ENCODE measurements at regions not wholly inside any gene's neighbourhood (a gene's known extent, or its start where the extent isn't known, plus 50 kb on each side); places are given as distances from the start of the nearest gene placed in this dataset.

DNA sequence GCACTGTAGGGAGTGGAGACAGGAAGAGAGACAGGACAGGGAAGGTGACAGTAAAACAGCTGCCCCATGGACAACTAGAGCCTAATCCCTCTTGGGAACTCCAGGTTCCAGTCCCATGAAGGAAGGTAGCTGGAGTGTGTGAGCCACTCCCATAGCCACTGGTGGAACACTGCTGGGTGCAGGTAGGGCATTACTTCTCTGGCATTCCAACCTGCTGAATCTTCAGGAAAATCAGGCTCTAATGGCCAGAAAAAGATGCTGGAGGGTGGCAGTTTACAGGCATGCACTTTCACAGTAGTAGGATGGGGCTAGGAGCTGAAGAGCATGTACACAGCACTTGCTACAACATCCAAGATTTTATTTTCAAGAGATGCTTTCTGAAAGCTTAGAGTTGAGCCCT is 259.4 kb downstream of the AUH start (continued):
- TF ChIP-seq, protein P1, sequence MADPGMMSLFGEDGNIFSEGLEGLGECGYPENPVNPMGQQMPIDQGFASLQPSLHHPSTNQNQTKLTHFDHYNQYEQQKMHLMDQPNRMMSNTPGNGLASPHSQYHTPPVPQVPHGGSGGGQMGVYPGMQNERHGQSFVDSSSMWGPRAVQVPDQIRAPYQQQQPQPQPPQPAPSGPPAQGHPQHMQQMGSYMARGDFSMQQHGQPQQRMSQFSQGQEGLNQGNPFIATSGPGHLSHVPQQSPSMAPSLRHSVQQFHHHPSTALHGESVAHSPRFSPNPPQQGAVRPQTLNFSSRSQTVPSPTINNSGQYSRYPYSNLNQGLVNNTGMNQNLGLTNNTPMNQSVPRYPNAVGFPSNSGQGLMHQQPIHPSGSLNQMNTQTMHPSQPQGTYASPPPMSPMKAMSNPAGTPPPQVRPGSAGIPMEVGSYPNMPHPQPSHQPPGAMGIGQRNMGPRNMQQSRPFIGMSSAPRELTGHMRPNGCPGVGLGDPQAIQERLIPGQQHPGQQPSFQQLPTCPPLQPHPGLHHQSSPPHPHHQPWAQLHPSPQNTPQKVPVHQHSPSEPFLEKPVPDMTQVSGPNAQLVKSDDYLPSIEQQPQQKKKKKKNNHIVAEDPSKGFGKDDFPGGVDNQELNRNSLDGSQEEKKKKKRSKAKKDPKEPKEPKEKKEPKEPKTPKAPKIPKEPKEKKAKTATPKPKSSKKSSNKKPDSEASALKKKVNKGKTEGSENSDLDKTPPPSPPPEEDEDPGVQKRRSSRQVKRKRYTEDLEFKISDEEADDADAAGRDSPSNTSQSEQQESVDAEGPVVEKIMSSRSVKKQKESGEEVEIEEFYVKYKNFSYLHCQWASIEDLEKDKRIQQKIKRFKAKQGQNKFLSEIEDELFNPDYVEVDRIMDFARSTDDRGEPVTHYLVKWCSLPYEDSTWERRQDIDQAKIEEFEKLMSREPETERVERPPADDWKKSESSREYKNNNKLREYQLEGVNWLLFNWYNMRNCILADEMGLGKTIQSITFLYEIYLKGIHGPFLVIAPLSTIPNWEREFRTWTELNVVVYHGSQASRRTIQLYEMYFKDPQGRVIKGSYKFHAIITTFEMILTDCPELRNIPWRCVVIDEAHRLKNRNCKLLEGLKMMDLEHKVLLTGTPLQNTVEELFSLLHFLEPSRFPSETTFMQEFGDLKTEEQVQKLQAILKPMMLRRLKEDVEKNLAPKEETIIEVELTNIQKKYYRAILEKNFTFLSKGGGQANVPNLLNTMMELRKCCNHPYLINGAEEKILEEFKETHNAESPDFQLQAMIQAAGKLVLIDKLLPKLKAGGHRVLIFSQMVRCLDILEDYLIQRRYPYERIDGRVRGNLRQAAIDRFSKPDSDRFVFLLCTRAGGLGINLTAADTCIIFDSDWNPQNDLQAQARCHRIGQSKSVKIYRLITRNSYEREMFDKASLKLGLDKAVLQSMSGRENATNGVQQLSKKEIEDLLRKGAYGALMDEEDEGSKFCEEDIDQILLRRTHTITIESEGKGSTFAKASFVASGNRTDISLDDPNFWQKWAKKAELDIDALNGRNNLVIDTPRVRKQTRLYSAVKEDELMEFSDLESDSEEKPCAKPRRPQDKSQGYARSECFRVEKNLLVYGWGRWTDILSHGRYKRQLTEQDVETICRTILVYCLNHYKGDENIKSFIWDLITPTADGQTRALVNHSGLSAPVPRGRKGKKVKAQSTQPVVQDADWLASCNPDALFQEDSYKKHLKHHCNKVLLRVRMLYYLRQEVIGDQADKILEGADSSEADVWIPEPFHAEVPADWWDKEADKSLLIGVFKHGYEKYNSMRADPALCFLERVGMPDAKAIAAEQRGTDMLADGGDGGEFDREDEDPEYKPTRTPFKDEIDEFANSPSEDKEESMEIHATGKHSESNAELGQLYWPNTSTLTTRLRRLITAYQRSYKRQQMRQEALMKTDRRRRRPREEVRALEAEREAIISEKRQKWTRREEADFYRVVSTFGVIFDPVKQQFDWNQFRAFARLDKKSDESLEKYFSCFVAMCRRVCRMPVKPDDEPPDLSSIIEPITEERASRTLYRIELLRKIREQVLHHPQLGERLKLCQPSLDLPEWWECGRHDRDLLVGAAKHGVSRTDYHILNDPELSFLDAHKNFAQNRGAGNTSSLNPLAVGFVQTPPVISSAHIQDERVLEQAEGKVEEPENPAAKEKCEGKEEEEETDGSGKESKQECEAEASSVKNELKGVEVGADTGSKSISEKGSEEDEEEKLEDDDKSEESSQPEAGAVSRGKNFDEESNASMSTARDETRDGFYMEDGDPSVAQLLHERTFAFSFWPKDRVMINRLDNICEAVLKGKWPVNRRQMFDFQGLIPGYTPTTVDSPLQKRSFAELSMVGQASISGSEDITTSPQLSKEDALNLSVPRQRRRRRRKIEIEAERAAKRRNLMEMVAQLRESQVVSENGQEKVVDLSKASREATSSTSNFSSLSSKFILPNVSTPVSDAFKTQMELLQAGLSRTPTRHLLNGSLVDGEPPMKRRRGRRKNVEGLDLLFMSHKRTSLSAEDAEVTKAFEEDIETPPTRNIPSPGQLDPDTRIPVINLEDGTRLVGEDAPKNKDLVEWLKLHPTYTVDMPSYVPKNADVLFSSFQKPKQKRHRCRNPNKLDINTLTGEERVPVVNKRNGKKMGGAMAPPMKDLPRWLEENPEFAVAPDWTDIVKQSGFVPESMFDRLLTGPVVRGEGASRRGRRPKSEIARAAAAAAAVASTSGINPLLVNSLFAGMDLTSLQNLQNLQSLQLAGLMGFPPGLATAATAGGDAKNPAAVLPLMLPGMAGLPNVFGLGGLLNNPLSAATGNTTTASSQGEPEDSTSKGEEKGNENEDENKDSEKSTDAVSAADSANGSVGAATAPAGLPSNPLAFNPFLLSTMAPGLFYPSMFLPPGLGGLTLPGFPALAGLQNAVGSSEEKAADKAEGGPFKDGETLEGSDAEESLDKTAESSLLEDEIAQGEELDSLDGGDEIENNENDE (IDR thresholded peaks at IDR 0.05; ENCODE audit: insufficient replicate concordance, low read length) = no peak
